HEK293T (cell line): ENCODE measurements at regions not wholly inside any gene's neighbourhood (a gene's known extent, or its start where the extent isn't known, plus 50 kb on each side); places are given as distances from the start of the nearest gene placed in this dataset.

Experiments used
- CTCF ChIA-PET: fragments of 350-600 bp; formaldehyde crosslinking; extraction: SDS; loops from one replicate; lab custom pipeline; 2021; ENCODE audit warnings: antibody characterized with exemption, inconsistent platforms; lab: Yijun Ruan, JAX
- POLR2A ChIA-PET: fragments of 350-600 bp; formaldehyde crosslinking; extraction: SDS; loops from one replicate; lab custom pipeline; 2020; ENCODE audit warnings: antibody characterized with exemption, inconsistent platforms; lab: Yijun Ruan, JAX
- DNase-seq: peaks from one replicate; pipeline ENCODE4 v3.0.0; 2012; ENCODE audit warnings: mixed read lengths; ENCODE audit errors: extremely low spot score
- ARNT ChIP-seq: fragments of 450-650 bp; IDR thresholded peaks from 2 replicates; pipeline ENCODE4 v1.6.1; 2017; ENCODE audit warnings: mild to moderate bottlenecking
- BHLHE40 ChIP-seq: fragments of 450-650 bp; IDR thresholded peaks from 2 replicates; pipeline ENCODE4 v1.6.1; 2016; ENCODE audit warnings: mild to moderate bottlenecking, moderate library complexity, borderline replicate concordance
- CTBP1 ChIP-seq: fragments of 450-650 bp; IDR thresholded peaks from 2 replicates; pipeline ENCODE4 v1.6.1; 2016; ENCODE audit warnings: borderline replicate concordance
- ELF4 ChIP-seq: fragments of 450-650 bp; IDR thresholded peaks from 2 replicates; pipeline ENCODE4 v1.6.1; 2017; ENCODE audit warnings: antibody characterized with exemption
- FOXA1 ChIP-seq: fragments of 450-650 bp; IDR thresholded peaks from 2 replicates; pipeline ENCODE4 v1.6.1; 2016; ENCODE audit warnings: mild to moderate bottlenecking
- FOXK2 ChIP-seq: fragments of 450-650 bp; IDR thresholded peaks from 2 replicates; pipeline ENCODE4 v1.6.1; 2016; ENCODE audit warnings: mild to moderate bottlenecking
- FOXM1 ChIP-seq: fragments of 450-650 bp; IDR thresholded peaks from 2 replicates; pipeline ENCODE4 v1.6.1; 2017; ENCODE audit warnings: mild to moderate bottlenecking, borderline replicate concordance
- HDGF ChIP-seq: fragments of 450-650 bp; IDR thresholded peaks from 2 replicates; pipeline ENCODE4 v1.6.1; 2017; ENCODE audit warnings: antibody characterized with exemption, borderline replicate concordance
- L3MBTL2 ChIP-seq: fragments of 450-650 bp; conservative IDR thresholded peaks from 2 replicates; pipeline ENCODE4 v1.6.1; 2016; ENCODE audit warnings: mild to moderate bottlenecking
- LEF1 ChIP-seq: fragments of 450-650 bp; IDR thresholded peaks from 2 replicates; pipeline ENCODE4 v1.6.1; 2017; ENCODE audit warnings: mild to moderate bottlenecking, borderline replicate concordance
- NFRKB ChIP-seq: fragments of 450-650 bp; IDR thresholded peaks from 2 replicates; pipeline ENCODE4 v1.6.1; 2016; ENCODE audit warnings: mild to moderate bottlenecking, moderate library complexity
- PKNOX1 ChIP-seq: fragments of 450-650 bp; IDR thresholded peaks from 2 replicates; pipeline ENCODE4 v1.6.1; 2016
- SP1 ChIP-seq: fragments of 450-650 bp; IDR thresholded peaks from 2 replicates; pipeline ENCODE4 v1.6.1; 2017
- SUZ12 ChIP-seq: fragments of 450-650 bp; IDR thresholded peaks from 2 replicates; pipeline ENCODE4 v1.6.1; 2016; ENCODE audit warnings: mild to moderate bottlenecking
- TARDBP ChIP-seq: fragments of 450-650 bp; IDR thresholded peaks from 2 replicates; pipeline ENCODE4 v1.6.1; 2016
- ZNF384 ChIP-seq: fragments of 450-650 bp; IDR thresholded peaks from 2 replicates; pipeline ENCODE4 v1.6.1; 2016

- no peak for DNase-seq
- ChIA-PET CTCF (interaction anchor here (0.6 kb wide), 1 partner anchor 8 kb away, joined by 3 read pairs; no protein-coding TSS in a partner anchor), POLR2A (interaction anchor here (0.6 kb wide), 1 partner anchor 134 kb away, joined by 3 read pairs; no protein-coding TSS in a partner anchor)
- no peak for TF ChIP-seq PKNOX1
- no peak for TF ChIP-seq LEF1
- TF ChIP-seq CTBP1, result no peak
- TF ChIP-seq ZNF384, result no peak
- TF ChIP-seq BHLHE40, result no peak
- TF ChIP-seq ELF4, result no peak
- no peak for TF ChIP-seq L3MBTL2
- no peak for TF ChIP-seq SUZ12
- no peak for TF ChIP-seq FOXA1
- TF ChIP-seq HDGF, result no peak
- no peak for TF ChIP-seq ARNT
- no peak for TF ChIP-seq TARDBP
- no peak for TF ChIP-seq FOXM1
- TF ChIP-seq SP1, result no peak
- no peak for TF ChIP-seq NFRKB
- no peak for TF ChIP-seq FOXK2
Observed at GRCh38 chr5:56564541-56565282, 250.6 kb upstream of the MAP3K1 start.

- ChIA-PET POLR2A (no interaction called here), CTCF (no interaction called here)
- no peak for DNase-seq
- TF ChIP-seq L3MBTL2 (no peak), SP1 (no peak), FOXA1 (no peak), NFRKB (no peak), ELF4 (no peak), BHLHE40 (no peak), ARNT (no peak), TARDBP (no peak)
Observed at GRCh38 chr5:56561455-56561854, 253.9 kb upstream of the MAP3K1 start.

- no peak for DNase-seq
- ChIA-PET POLR2A (no interaction called here), CTCF (no interaction called here)
- TF ChIP-seq FOXK2 (no peak), FOXA1 (no peak), LEF1 (no peak), FOXM1 (no peak), SP1 (no peak), BHLHE40 (no peak), CTBP1 (no peak), PKNOX1 (no peak), L3MBTL2 (no peak), NFRKB (no peak), ZNF384 (no peak), SUZ12 (no peak), ARNT (no peak)
Observed at GRCh38 chr5:56558131-56558745, 257.1 kb upstream of the MAP3K1 start.

- no peak for DNase-seq
- TF ChIP-seq HDGF, result no peak
- no peak for TF ChIP-seq SP1
- no peak for TF ChIP-seq PKNOX1
- no peak for TF ChIP-seq CTBP1
- no peak for TF ChIP-seq FOXA1
- TF ChIP-seq FOXM1, result no peak
- TF ChIP-seq ZNF384, result no peak
- no peak for TF ChIP-seq NFRKB
- no peak for TF ChIP-seq ELF4
- TF ChIP-seq L3MBTL2, result no peak
- TF ChIP-seq TARDBP, result no peak
- no peak for TF ChIP-seq SUZ12
- no peak for TF ChIP-seq FOXK2
- TF ChIP-seq LEF1, result no peak
- TF ChIP-seq ARNT, result no peak
- TF ChIP-seq BHLHE40, result no peak
- ChIA-PET POLR2A (no interaction called here), CTCF (no interaction called here)
Observed at GRCh38 chr5:56557198-56557597, 258.2 kb upstream of the MAP3K1 start.

GRCh38 chr5:56552612-56553268 lies 262.6 kb upstream of the MAP3K1 start:
- no peak for DNase-seq
- POLR2A ChIA-PET, result no interaction called here
- TF ChIP-seq ELF4 (no peak), SUZ12 (no peak), FOXK2 (no peak), ZNF384 (no peak), TARDBP (no peak), BHLHE40 (no peak), SP1 (no peak), FOXM1 (no peak), NFRKB (no peak), ARNT (no peak), LEF1 (no peak), L3MBTL2 (no peak), HDGF (no peak), FOXA1 (no peak), CTBP1 (no peak), PKNOX1 (no peak)
- CTCF ChIA-PET, result no interaction called here
